Glomerular visceral epithelial cell (primary cell): ENCODE measurements at regions not wholly inside any gene's neighbourhood (a gene's known extent, or its start where the extent isn't known, plus 50 kb on each side); places are given as distances from the start of the nearest gene placed in this dataset.
"Not testable (repeated sequence)": the region's sequence is repeated elsewhere in the genome, so short reads cannot be mapped to it uniquely, and the experiment has no call there.

Experiments
- DNase-seq: peaks from one replicate; pipeline ENCODE4 v3.0.0-alpha.2; 2016; ENCODE audit errors: extremely low spot score

- DNase-seq: not testable (repeated sequence)
Observed at GRCh38 chr17:13150738-13151137, 132.9 kb upstream of the ELAC2 start.

- no peak for DNase-seq
Observed at GRCh38 chr17:13143001-13143400, 125.2 kb upstream of the ELAC2 start.

GRCh38 chr17:13140750-13141149 lies 122.9 kb upstream of the ELAC2 start:
- no peak for DNase-seq

GRCh38 chr17:13135506-13135905 lies 117.7 kb upstream of the ELAC2 start:
- no peak for DNase-seq

GRCh38 chr17:13134076-13134475 lies 116.2 kb upstream of the ELAC2 start:
- DNase-seq: no peak

GRCh38 chr17:13131225-13131624 lies 113.4 kb upstream of the ELAC2 start:
- DNase-seq: no peak

GRCh38 chr17:13129356-13129755 lies 111.5 kb upstream of the ELAC2 start:
- DNase-seq: no peak

GRCh38 chr17:13128676-13129075 lies 110.8 kb upstream of the ELAC2 start:
- no peak for DNase-seq

- DNase-seq: no peak
Observed at GRCh38 chr17:13127921-13128602, 110.2 kb upstream of the ELAC2 start.

- DNase-seq: no peak
Observed at GRCh38 chr17:13120864-13121263, 103.0 kb upstream of the ELAC2 start.

GRCh38 chr17:13118311-13118710 lies 100.5 kb upstream of the ELAC2 start:
- no peak for DNase-seq

- no peak for DNase-seq
Observed at GRCh38 chr17:13117616-13118015, 99.8 kb upstream of the ELAC2 start.

GRCh38 chr17:13114601-13115031 lies 96.8 kb upstream of the ELAC2 start:
- DNase-seq: peak; percentile 66

GRCh38 chr17:13113821-13114525 lies 96.1 kb upstream of the ELAC2 start:
- DNase-seq: no peak

GRCh38 chr17:13107676-13108235 lies 89.9 kb upstream of the ELAC2 start:
- no peak for DNase-seq

- DNase-seq: no peak
Observed at GRCh38 chr17:13106171-13106570, 88.3 kb upstream of the ELAC2 start.

- DNase-seq: no peak
Observed at GRCh38 chr17:13104576-13104975, 86.7 kb upstream of the ELAC2 start.

- DNase-seq: no peak
Observed at GRCh38 chr17:13102477-13102876, 84.7 kb upstream of the ELAC2 start.

- no peak for DNase-seq
Observed at GRCh38 chr17:13099926-13100325, 82.1 kb upstream of the ELAC2 start.

- no peak for DNase-seq
Observed at GRCh38 chr17:13099089-13099735, 81.4 kb upstream of the ELAC2 start.

GRCh38 chr17:13096291-13096690 lies 78.5 kb upstream of the ELAC2 start:
- DNase-seq: no peak

GRCh38 chr17:13092010-13092409 lies 74.2 kb upstream of the ELAC2 start:
- DNase-seq: not testable (repeated sequence)

- DNase-seq: no peak
Observed at GRCh38 chr17:13088666-13089065, 70.8 kb upstream of the ELAC2 start.
